IPS-NIHi7 (cell line): ENCODE measurements at regions not wholly inside any gene's neighbourhood (a gene's known extent, or its start where the extent isn't known, plus 50 kb on each side); places are given as distances from the start of the nearest gene placed in this dataset.

Experiments used
- DNase-seq: peaks from one replicate; pipeline ENCODE4 v3.0.0; 2012; ENCODE audit warnings: mixed read lengths; ENCODE audit errors: extremely low spot score

- no peak for DNase-seq
These were observed 214.0 kb upstream of the CDH13 start for GRCh38 chr16:82412770-82413169.

- no peak for DNase-seq
These were observed 221.0 kb upstream of the CDH13 start for GRCh38 chr16:82405736-82406135.

GRCh38 chr16:82404586-82405315, 222.0 kb upstream of the CDH13 start:
- no peak for DNase-seq

- no peak for DNase-seq
These were observed 224.0 kb upstream of the CDH13 start for GRCh38 chr16:82402665-82403218.

GRCh38 chr16:82400046-82400445, 226.7 kb upstream of the CDH13 start:
- no peak for DNase-seq

- DNase-seq: no peak
These were observed 226.5 kb upstream of the MPHOSPH6 start for GRCh38 chr16:82396509-82396908.

GRCh38 chr16:82395212-82395611, 225.2 kb upstream of the MPHOSPH6 start:
- no peak for DNase-seq

- DNase-seq: no peak
These were observed 221.7 kb upstream of the MPHOSPH6 start for GRCh38 chr16:82391690-82392089.

GRCh38 chr16:82389956-82390650, 220.1 kb upstream of the MPHOSPH6 start:
- DNase-seq: no peak

GRCh38 chr16:82386761-82387160, 216.7 kb upstream of the MPHOSPH6 start:
- DNase-seq: no peak

- DNase-seq: no peak
These were observed 214.9 kb upstream of the MPHOSPH6 start for GRCh38 chr16:82384949-82385348.

GRCh38 chr16:82384017-82384416, 214.0 kb upstream of the MPHOSPH6 start:
- DNase-seq: no peak

GRCh38 chr16:82382521-82382920, 212.5 kb upstream of the MPHOSPH6 start:
- no peak for DNase-seq

GRCh38 chr16:82379551-82379950, 209.5 kb upstream of the MPHOSPH6 start:
- no peak for DNase-seq

GRCh38 chr16:82373976-82374375, 204.0 kb upstream of the MPHOSPH6 start:
- DNase-seq: no peak

- no peak for DNase-seq
These were observed 200.3 kb upstream of the MPHOSPH6 start for GRCh38 chr16:82370282-82370681.

GRCh38 chr16:82368041-82368440, 198.0 kb upstream of the MPHOSPH6 start:
- peak; percentile 68 for DNase-seq

GRCh38 chr16:82366462-82366861, 196.4 kb upstream of the MPHOSPH6 start:
- no peak for DNase-seq

- DNase-seq: no peak
These were observed 194.7 kb upstream of the MPHOSPH6 start for GRCh38 chr16:82364690-82365089.

- DNase-seq: no peak
These were observed 193.2 kb upstream of the MPHOSPH6 start for GRCh38 chr16:82363026-82363816.

GRCh38 chr16:82361885-82362284, 191.9 kb upstream of the MPHOSPH6 start:
- no peak for DNase-seq
